Fibroblast of lung (primary cell): ENCODE measurements at regions not wholly inside any gene's neighbourhood (a gene's known extent, or its start where the extent isn't known, plus 50 kb on each side); places are given as distances from the start of the nearest gene placed in this dataset.

ENCODE experiments used
- EZH2 ChIP-seq: IDR thresholded peaks from 2 replicates; pipeline ENCODE4 v1.5.1; 2012; ENCODE audit warnings: low read length, control low read depth, mild to moderate bottlenecking; ENCODE audit errors: missing control alignments
- TF ChIP-seq, protein P1 (sequence below), 2 donors: IDR thresholded peaks in 1 of 2; conservative IDR thresholded peaks in 1 of 2; 1 replicate in 1 of 2; 2 replicates in 1 of 2; pipeline ENCODE4 v1.5.1; 2011 to 2012; ENCODE audit warnings: low read length in 2 of 2, control low read depth in 1 of 2, inconsistent platforms in 1 of 2, low read depth in 1 of 2, mild to moderate bottlenecking in 1 of 2

DNA sequence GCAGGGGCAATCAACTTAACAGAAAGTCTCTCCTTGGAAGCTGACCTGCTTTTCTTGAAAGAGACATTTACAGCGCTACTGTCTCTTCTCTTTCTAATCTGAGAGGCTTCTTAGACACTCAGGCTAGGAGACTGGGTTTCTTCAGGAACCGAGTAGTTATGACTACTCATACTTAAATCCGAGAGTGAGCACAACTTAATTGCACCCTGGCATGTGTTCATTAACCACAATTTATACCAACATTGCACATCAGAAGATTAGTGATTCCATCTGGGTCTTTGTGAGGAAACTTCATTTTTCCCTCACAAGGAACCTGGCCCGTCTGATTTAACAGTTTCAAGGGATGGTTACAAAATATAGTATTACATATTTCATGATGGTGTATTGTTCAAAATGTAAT lies 176.9 kb downstream of the UBE2E3 start:
- no peak for TF ChIP-seq EZH2
- TF ChIP-seq, protein P1, sequence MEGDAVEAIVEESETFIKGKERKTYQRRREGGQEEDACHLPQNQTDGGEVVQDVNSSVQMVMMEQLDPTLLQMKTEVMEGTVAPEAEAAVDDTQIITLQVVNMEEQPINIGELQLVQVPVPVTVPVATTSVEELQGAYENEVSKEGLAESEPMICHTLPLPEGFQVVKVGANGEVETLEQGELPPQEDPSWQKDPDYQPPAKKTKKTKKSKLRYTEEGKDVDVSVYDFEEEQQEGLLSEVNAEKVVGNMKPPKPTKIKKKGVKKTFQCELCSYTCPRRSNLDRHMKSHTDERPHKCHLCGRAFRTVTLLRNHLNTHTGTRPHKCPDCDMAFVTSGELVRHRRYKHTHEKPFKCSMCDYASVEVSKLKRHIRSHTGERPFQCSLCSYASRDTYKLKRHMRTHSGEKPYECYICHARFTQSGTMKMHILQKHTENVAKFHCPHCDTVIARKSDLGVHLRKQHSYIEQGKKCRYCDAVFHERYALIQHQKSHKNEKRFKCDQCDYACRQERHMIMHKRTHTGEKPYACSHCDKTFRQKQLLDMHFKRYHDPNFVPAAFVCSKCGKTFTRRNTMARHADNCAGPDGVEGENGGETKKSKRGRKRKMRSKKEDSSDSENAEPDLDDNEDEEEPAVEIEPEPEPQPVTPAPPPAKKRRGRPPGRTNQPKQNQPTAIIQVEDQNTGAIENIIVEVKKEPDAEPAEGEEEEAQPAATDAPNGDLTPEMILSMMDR (conservative IDR thresholded peaks at IDR 0.05 in 1 of 2, IDR thresholded peaks at IDR 0.05 in 1 of 2; ENCODE audit: low read depth in 1 of 2, low read length in 2 of 2) = no peak
